ENCODE measurements at regions not wholly inside any gene's neighbourhood (a gene's known extent, or its start where the extent isn't known, plus 50 kb on each side); places are given as distances from the start of the nearest gene placed in this dataset.

GRCh38 chr1:57860931-57861565 lies 437.2 kb upstream of the DAB1 start:
- Histone ChIP-seq H3K4me3 (no peak overlapping the region), H3K4me1 (ENCODE audit: insufficient read depth) (no peaks in the 10 kb centered on the region), H3K9me3 (ENCODE audit: low read depth) (no peaks in the 10 kb centered on the region), H3K9ac (no peak overlapping the region), H4K20me1 (ENCODE audit: insufficient read depth) (no peaks in the 10 kb centered on the region), H3K27me3 (replicated peaks; ENCODE audit: insufficient read depth) (no peaks in the 10 kb centered on the region), H3F3A (ENCODE audit: insufficient read depth) (no peaks in the 10 kb centered on the region), H2AFZ (no peak overlapping the region), H3K27ac (no peak overlapping the region), H3K36me3 (ENCODE audit: low read depth) (no peaks in the 10 kb centered on the region), H3K4me2 (ENCODE audit: unreplicated experiment) (no peak overlapping the region), H3K79me2 (ENCODE audit: insufficient read depth) (no peaks in the 10 kb centered on the region), H3K9me2 (ENCODE audit: insufficient read depth) (no peaks in the 10 kb centered on the region)
- WGBS, 2 experiments (ENCODE audit: low coverage in 1 of 2, low lambda C conversion rate in 2 of 2, missing lambda C conversion rate in 2 of 2), result 8 to 9% methylated on average over 5 of the region's 5 CpGs
- DNase-seq, result no peak
- in situ Hi-C loops (cut with MboI), result no loop called here
- TF ChIP-seq EZH2phosphoT487 (IDR thresholded peaks at IDR 0.05; ENCODE audit: insufficient read depth, low read depth), result no peak
- no peak for TF ChIP-seq EZH2 (IDR thresholded peaks at IDR 0.05; ENCODE audit: insufficient read depth, poor library complexity, severe bottlenecking)

DNA sequence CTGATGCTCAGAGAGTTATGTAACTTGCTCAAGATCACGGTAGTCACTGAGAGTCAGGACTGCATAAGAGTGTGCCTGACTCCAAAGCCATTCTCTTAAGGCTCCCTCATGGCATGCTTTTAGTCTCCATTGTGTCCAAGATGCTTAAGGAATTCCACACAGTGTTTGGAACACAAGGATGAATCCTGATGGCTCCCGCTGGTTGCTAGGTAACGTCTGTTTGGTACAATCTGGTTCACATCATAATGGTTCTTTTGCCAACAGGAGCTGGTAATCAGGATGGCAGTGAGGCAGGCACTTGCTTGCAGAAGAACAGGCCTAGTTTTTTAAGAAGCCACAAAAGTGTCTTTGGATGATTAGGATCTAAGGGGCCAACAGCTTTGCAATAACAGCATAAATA lies 436.5 kb upstream of the DAB1 start:
- Histone ChIP-seq H3K36me3 (ENCODE audit: low read depth) (no peaks in the 10 kb centered on the region), H2AFZ (no peak overlapping the region), H3K27ac (no peak overlapping the region), H3K79me2 (ENCODE audit: insufficient read depth) (no peaks in the 10 kb centered on the region), H3K9ac (no peak overlapping the region), H3K27me3 (replicated peaks; ENCODE audit: insufficient read depth) (no peaks in the 10 kb centered on the region), H3K4me2 (ENCODE audit: unreplicated experiment) (no peak overlapping the region), H3K4me3 (no peak overlapping the region), H3K9me3 (ENCODE audit: low read depth) (no peaks in the 10 kb centered on the region), H3K9me2 (ENCODE audit: insufficient read depth) (no peaks in the 10 kb centered on the region), H4K20me1 (ENCODE audit: insufficient read depth) (no peaks in the 10 kb centered on the region), H3K4me1 (ENCODE audit: insufficient read depth) (no peaks in the 10 kb centered on the region), H3F3A (ENCODE audit: insufficient read depth) (no peaks in the 10 kb centered on the region)
- TF ChIP-seq EZH2 (IDR thresholded peaks at IDR 0.05; ENCODE audit: insufficient read depth, poor library complexity, severe bottlenecking) (no peak), EZH2phosphoT487 (IDR thresholded peaks at IDR 0.05; ENCODE audit: insufficient read depth, low read depth) (no peak)
- in situ Hi-C loops (cut with MboI), result no loop called here
- WGBS, 2 experiments (ENCODE audit: low coverage in 1 of 2, low lambda C conversion rate in 2 of 2, missing lambda C conversion rate in 2 of 2), result 20 to 36% methylated on average over 3 of the region's 3 CpGs
- no peak for DNase-seq

DNA sequence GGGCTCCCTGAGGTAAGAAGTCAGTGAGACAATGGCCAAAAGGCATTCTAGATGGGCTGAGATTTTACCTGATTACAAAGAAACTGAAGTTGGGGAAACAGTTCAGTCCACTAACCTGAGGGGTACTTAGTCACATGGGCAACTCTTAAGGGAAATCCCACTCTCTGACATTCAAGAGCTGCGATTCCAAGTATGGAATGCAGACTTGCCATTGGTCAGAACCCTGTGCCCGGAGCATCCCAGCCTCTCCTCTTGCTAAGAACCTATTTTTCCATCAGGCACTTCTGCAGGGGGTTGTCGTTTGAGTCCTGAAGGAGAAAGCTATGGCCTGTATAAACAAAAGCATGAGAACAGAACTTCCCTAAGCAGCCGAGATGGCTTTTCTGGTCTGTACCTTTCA lies 434.9 kb upstream of the DAB1 start:
- Histone ChIP-seq H3K9me3 (ENCODE audit: low read depth) (no peaks in the 10 kb centered on the region), H2AFZ (no peak overlapping the region), H3K4me2 (ENCODE audit: unreplicated experiment) (no peak overlapping the region), H3K79me2 (ENCODE audit: insufficient read depth) (no peaks in the 10 kb centered on the region), H3K4me1 (ENCODE audit: insufficient read depth) (no peaks in the 10 kb centered on the region), H3K9me2 (ENCODE audit: insufficient read depth) (no peaks in the 10 kb centered on the region), H4K20me1 (ENCODE audit: insufficient read depth) (no peaks in the 10 kb centered on the region), H3K27ac (no peak overlapping the region), H3F3A (ENCODE audit: insufficient read depth) (no peaks in the 10 kb centered on the region), H3K9ac (no peak overlapping the region), H3K27me3 (replicated peaks; ENCODE audit: insufficient read depth) (no peaks in the 10 kb centered on the region), H3K4me3 (no peak overlapping the region), H3K36me3 (ENCODE audit: low read depth) (no peaks in the 10 kb centered on the region)
- no peak for DNase-seq
- no peak for TF ChIP-seq EZH2 (IDR thresholded peaks at IDR 0.05; ENCODE audit: insufficient read depth, poor library complexity, severe bottlenecking)
- TF ChIP-seq EZH2phosphoT487 (IDR thresholded peaks at IDR 0.05; ENCODE audit: insufficient read depth, low read depth), result no peak
- 32 to 36% methylated on average over 4 of the region's 4 CpGs for WGBS, 2 experiments (ENCODE audit: low coverage in 1 of 2, low lambda C conversion rate in 2 of 2, missing lambda C conversion rate in 2 of 2)
- in situ Hi-C loops (cut with MboI), result no loop called here

- in situ Hi-C loops (cut with MboI), result no loop called here
- Histone ChIP-seq H3K27me3 (replicated peaks; ENCODE audit: insufficient read depth) (no peaks in the 10 kb centered on the region), H3K36me3 (ENCODE audit: low read depth) (no peaks in the 10 kb centered on the region), H3K4me3 (no peak overlapping the region), H3K9ac (no peak overlapping the region), H3K4me1 (ENCODE audit: insufficient read depth) (no peaks in the 10 kb centered on the region), H3F3A (ENCODE audit: insufficient read depth) (no peaks in the 10 kb centered on the region), H4K20me1 (ENCODE audit: insufficient read depth) (no peaks in the 10 kb centered on the region), H3K9me2 (ENCODE audit: insufficient read depth) (no peaks in the 10 kb centered on the region), H2AFZ (no peak overlapping the region), H3K79me2 (ENCODE audit: insufficient read depth) (no peaks in the 10 kb centered on the region), H3K4me2 (ENCODE audit: unreplicated experiment) (no peak overlapping the region), H3K9me3 (ENCODE audit: low read depth) (no peaks in the 10 kb centered on the region), H3K27ac (no peak overlapping the region)
- peak; percentile 51 for DNase-seq
- 10 to 17% methylated on average over 1 of the region's 1 CpG for WGBS, 2 experiments (ENCODE audit: low coverage in 1 of 2, low lambda C conversion rate in 2 of 2, missing lambda C conversion rate in 2 of 2)
- no peak for TF ChIP-seq EZH2phosphoT487 (IDR thresholded peaks at IDR 0.05; ENCODE audit: insufficient read depth, low read depth)
- no peak for TF ChIP-seq EZH2 (IDR thresholded peaks at IDR 0.05; ENCODE audit: insufficient read depth, poor library complexity, severe bottlenecking)
Observed at GRCh38 chr1:57857809-57858208, 433.9 kb upstream of the DAB1 start.

DNA sequence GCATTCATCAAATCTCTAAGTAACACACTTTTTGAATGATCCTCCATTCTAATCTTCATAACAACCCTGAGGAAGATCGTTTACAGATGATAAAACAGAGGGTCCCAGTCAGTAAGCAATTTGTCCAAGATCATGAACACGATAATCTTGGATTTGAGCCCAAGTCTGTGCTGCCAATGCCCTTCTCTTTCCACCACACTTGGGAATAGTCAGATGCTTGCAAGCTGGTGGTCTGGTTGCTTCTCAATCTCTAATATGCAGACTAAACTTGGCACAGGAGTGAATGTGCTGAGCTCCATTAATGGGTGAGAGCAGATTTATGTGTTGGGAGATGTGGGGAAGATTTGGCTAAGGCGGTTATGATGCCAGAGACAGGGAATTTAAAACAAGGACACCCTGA lies 430.6 kb upstream of the DAB1 start:
- no peaks in the 10 kb centered on the region for H3K27me3 ChIP-seq (replicated peaks; ENCODE audit: insufficient read depth)
- no peaks in the 10 kb centered on the region for H4K20me1 ChIP-seq (ENCODE audit: insufficient read depth)
- H3K79me2 ChIP-seq (ENCODE audit: insufficient read depth), result no peaks in the 10 kb centered on the region
- in situ Hi-C loops (cut with MboI), result no loop called here
- no peaks in the 10 kb centered on the region for H3K9me3 ChIP-seq (ENCODE audit: low read depth)
- H3K36me3 ChIP-seq (ENCODE audit: low read depth), result no peaks in the 10 kb centered on the region
- no peaks in the 10 kb centered on the region for H3K9me2 ChIP-seq (ENCODE audit: insufficient read depth)
- H3K4me2 ChIP-seq (ENCODE audit: unreplicated experiment), result no peak overlapping the region
- DNase-seq, result no peak
- WGBS, 2 experiments (ENCODE audit: low coverage in 1 of 2, low lambda C conversion rate in 2 of 2, missing lambda C conversion rate in 2 of 2), result 4 to 6% methylated on average over 3 of the region's 3 CpGs
- TF ChIP-seq EZH2phosphoT487 (IDR thresholded peaks at IDR 0.05; ENCODE audit: insufficient read depth, low read depth), result no peak
- TF ChIP-seq EZH2 (IDR thresholded peaks at IDR 0.05; ENCODE audit: insufficient read depth, poor library complexity, severe bottlenecking), result no peak
- no peaks in the 10 kb centered on the region for H3K4me1 ChIP-seq (ENCODE audit: insufficient read depth)
- no peak overlapping the region for H2AFZ ChIP-seq
- no peaks in the 10 kb centered on the region for H3F3A ChIP-seq (ENCODE audit: insufficient read depth)
- H3K4me3 ChIP-seq, result no peak overlapping the region
- no peak overlapping the region for H3K9ac ChIP-seq
- H3K27ac ChIP-seq, result no peak overlapping the region
